H1 (cell line): ENCODE measurements at regions not wholly inside any gene's neighbourhood (a gene's known extent, or its start where the extent isn't known, plus 50 kb on each side); places are given as distances from the start of the nearest gene placed in this dataset.
A peak's percentile ranks its signal among the peaks of the same experiment; 100 is the strongest.

ENCODE experiments used
- CTCF ChIA-PET: fragments of 300-600 bp; sonication (Branson Sonifier 250); formaldehyde crosslinking; loops from one replicate; lab custom pipeline; 2021; ENCODE audit not compliant: partially characterized antibody; lab: Charles Lee
- POLR2A ChIA-PET: fragments of 300-600 bp; sonication (Branson Sonifier 250); formaldehyde crosslinking; loops from one replicate; lab custom pipeline; 2021; ENCODE audit warnings: inconsistent platforms; ENCODE audit not compliant: partially characterized antibody; lab: Charles Lee
- DNase-seq, 2 experiments: peaks; one replicate each; pipeline versions ENCODE4 v3.0.0 to v3.0.0-alpha.2; 2010 to 2022; ENCODE audit warnings: low spot score in 2 of 2, low read depth in 1 of 2, mixed read lengths in 1 of 2
- FAIRE-seq: peaks from 2 replicates; lab custom pipeline; 2011; peaks lifted over from hg19 to GRCh38; lab: Jason Lieb, UNC
- H2AFZ ChIP-seq: 2 replicates; pipeline ENCODE4 v1.8.1; 2012; ENCODE audit warnings: low read length, inconsistent platforms
- H2AK5ac ChIP-seq: 2 replicates; pipeline ENCODE4 v1.6.1; 2013; ENCODE audit warnings: low read depth, low read length
- H2BK120ac ChIP-seq: replicated peaks from 2 replicates; pipeline ENCODE3; 2013; ENCODE audit warnings: low read depth, low read length, inconsistent platforms
- H2BK12ac ChIP-seq: 2 replicates; pipeline ENCODE4 v1.6.1; 2013; ENCODE audit warnings: low read depth, low read length
- H2BK15ac ChIP-seq: 2 replicates; pipeline ENCODE4 v1.6.1; 2013; ENCODE audit warnings: low read length
- H2BK20ac ChIP-seq: 2 replicates; pipeline ENCODE4 v1.6.1; 2013; ENCODE audit warnings: low read length
- H2BK5ac ChIP-seq: 2 replicates; pipeline ENCODE4 v1.6.1; 2013; ENCODE audit warnings: low read depth, low read length
- H3K14ac ChIP-seq: 2 replicates; pipeline ENCODE4 v1.6.1; 2013; ENCODE audit warnings: inconsistent platforms; ENCODE audit not compliant: insufficient read length
- H3K18ac ChIP-seq: 2 replicates; pipeline ENCODE4 v1.6.1; 2013; ENCODE audit warnings: low read length; ENCODE audit errors: extremely low read depth
- H3K23ac ChIP-seq: 2 replicates; pipeline ENCODE4 v1.6.1; 2013; ENCODE audit warnings: inconsistent platforms; ENCODE audit not compliant: insufficient read length
- H3K23me2 ChIP-seq: 2 replicates; pipeline ENCODE4 v1.6.1; 2013; ENCODE audit warnings: low read depth, low read length
- H3K27ac ChIP-seq: 2 replicates; pipeline ENCODE4 v1.6.1; 2011; ENCODE audit warnings: low read depth, low read length, inconsistent platforms
- H3K27me3 ChIP-seq, 4 experiments: replicated peaks in 1 of 4; 1 replicate in 1 of 4; 2 replicates in 3 of 4; pipeline versions ENCODE4 v1.6.1 to v1.8.1; 2011 to 2013; ENCODE audit warnings: low read length in 3 of 4, mild to moderate bottlenecking in 3 of 4, inconsistent platforms in 2 of 4, mixed read lengths in 2 of 4, moderate library complexity in 1 of 4; ENCODE audit not compliant: control insufficient read depth in 3 of 4, insufficient read depth in 3 of 4; ENCODE audit errors: extremely low read depth in 1 of 4
- H3K36me3 ChIP-seq, 4 experiments: 2 replicates each; pipeline versions ENCODE4 v1.6.1 to v1.8.1; 2011 to 2013; ENCODE audit warnings: mild to moderate bottlenecking in 4 of 4, low read length in 3 of 4, moderate library complexity in 2 of 4, control low read depth in 1 of 4, inconsistent platforms in 1 of 4; ENCODE audit not compliant: insufficient read depth in 4 of 4, control insufficient read depth in 2 of 4
- H3K4ac ChIP-seq: replicated peaks from 2 replicates; pipeline ENCODE3; 2013; ENCODE audit warnings: low read length, low read depth, mixed read lengths, inconsistent platforms; ENCODE audit not compliant: insufficient read length
- H3K4me1 ChIP-seq, 4 experiments: replicated peaks in 1 of 4; 1 replicate in 1 of 4; 2 replicates in 3 of 4; pipeline versions ENCODE4 v1.6.1 to v1.8.1; 2011 to 2013; ENCODE audit warnings: low read length in 3 of 4, inconsistent platforms in 2 of 4, mixed read lengths in 1 of 4; ENCODE audit not compliant: insufficient read depth in 4 of 4, control insufficient read depth in 3 of 4
- H3K4me2 ChIP-seq, 2 experiments: 2 replicates each; pipeline versions ENCODE4 v1.6.1 to v1.8.1; 2011 to 2013; ENCODE audit warnings: low read depth in 2 of 2, low read length in 2 of 2, control low read depth in 1 of 2, inconsistent platforms in 1 of 2, mild to moderate bottlenecking in 1 of 2; ENCODE audit not compliant: insufficient read depth in 1 of 2
- H3K4me3 ChIP-seq, 4 experiments: fragments of 200-600, 300-600 bp in 1 of 4; sonication (generic), shearing (Covaris generic), sonication (Bioruptor Twin) in 1 of 4; 2 replicates each; pipeline versions ENCODE4 v1.5.1 to v1.8.1; 2011 to 2016; ENCODE audit warnings: low read length in 4 of 4, low read depth in 3 of 4, control low read depth in 2 of 4, inconsistent platforms in 2 of 4, mild to moderate bottlenecking in 2 of 4, mixed read lengths in 1 of 4, moderate library complexity in 1 of 4; ENCODE audit not compliant: insufficient read depth in 2 of 4; ENCODE audit errors: extremely low read depth in 1 of 4
- H3K56ac ChIP-seq: replicated peaks from 2 replicates; pipeline ENCODE3; 2013; ENCODE audit warnings: low read depth, mild to moderate bottlenecking, mixed read lengths, low read length, inconsistent platforms; ENCODE audit not compliant: insufficient read length
- H3K79me1 ChIP-seq: 2 replicates; pipeline ENCODE4 v1.6.1; 2013; ENCODE audit warnings: low read depth, low read length, control low read depth
- H3K79me2 ChIP-seq, 2 experiments: 2 replicates each; pipeline versions ENCODE4 v1.6.1 to v1.8.1; 2012 to 2013; ENCODE audit warnings: low read length in 2 of 2, mild to moderate bottlenecking in 2 of 2, inconsistent platforms in 1 of 2; ENCODE audit not compliant: insufficient read depth in 2 of 2, control insufficient read depth in 1 of 2
- H3K9ac ChIP-seq, 4 experiments: replicated peaks in 1 of 4; 1 replicate in 1 of 4; 2 replicates in 3 of 4; pipeline versions ENCODE4 v1.6.1 to v1.8.1; 2011 to 2013; ENCODE audit warnings: low read depth in 3 of 4, low read length in 3 of 4, control low read depth in 2 of 4, mild to moderate bottlenecking in 2 of 4, moderate library complexity in 2 of 4, inconsistent platforms in 1 of 4; ENCODE audit errors: extremely low read depth in 1 of 4
- H3K9me3 ChIP-seq, 2 experiments: 2 replicates each; pipeline versions ENCODE4 v1.6.1 to v1.8.1; 2012 to 2013; ENCODE audit warnings: mild to moderate bottlenecking in 2 of 2, moderate library complexity in 2 of 2, control low read depth in 1 of 2, inconsistent platforms in 1 of 2, low read depth in 1 of 2, low read length in 1 of 2, mixed read lengths in 1 of 2; ENCODE audit not compliant: insufficient read depth in 2 of 2
- H4K20me1 ChIP-seq, 2 experiments: replicated peaks in 1 of 2; 2 replicates each; pipeline versions ENCODE3 to v1.8.1; 2011 to 2013; ENCODE audit warnings: inconsistent platforms in 2 of 2, low read length in 2 of 2, mild to moderate bottlenecking in 1 of 2; ENCODE audit not compliant: insufficient read depth in 2 of 2, control insufficient read depth in 1 of 2
- H4K5ac ChIP-seq: 2 replicates; pipeline ENCODE4 v1.6.1; 2013; ENCODE audit warnings: low read length, low read depth, mixed read lengths, inconsistent platforms; ENCODE audit not compliant: insufficient read length
- H4K8ac ChIP-seq: 2 replicates; pipeline ENCODE4 v1.8.0; 2013; ENCODE audit warnings: mild to moderate bottlenecking, moderate library complexity, low read length, inconsistent platforms; ENCODE audit not compliant: insufficient read depth; ENCODE audit errors: extremely low read depth
- H4K91ac ChIP-seq: replicated peaks from 2 replicates; pipeline ENCODE3; 2013; ENCODE audit warnings: low read length, mixed read lengths, inconsistent platforms; ENCODE audit not compliant: insufficient read length
- EZH2 ChIP-seq: fragments of 200-600 bp; sonication (generic); IDR thresholded peaks from 2 replicates; pipeline ENCODE4 v1.7.1; 2012; ENCODE audit warnings: low read depth, mild to moderate bottlenecking, moderate library complexity, low read length, inconsistent platforms; ENCODE audit not compliant: severe bottlenecking
- HDAC6 ChIP-seq: IDR thresholded peaks from one replicate; pipeline ENCODE4 v1.7.1; 2012; ENCODE audit warnings: low read depth, mild to moderate bottlenecking, inconsistent platforms, low read length, moderate library complexity
- JUN ChIP-seq: IDR thresholded peaks from 2 replicates; pipeline ENCODE4 v1.6.1; 2011; ENCODE audit warnings: low read depth, mild to moderate bottlenecking, improper control_type of control experiment, low read length
- KDM5A ChIP-seq: fragments of 200-600 bp; IDR thresholded peaks from 2 replicates; pipeline ENCODE4 v1.7.1; 2012; ENCODE audit warnings: mild to moderate bottlenecking, low read length, inconsistent platforms, mixed read lengths
- MAFK ChIP-seq: IDR thresholded peaks from 2 replicates; pipeline ENCODE4 v1.6.1; 2012; ENCODE audit warnings: low read depth, mild to moderate bottlenecking, improper control_type of control experiment, low read length
- PHF8 ChIP-seq: fragments of 200-600 bp; sonication (generic); conservative IDR thresholded peaks from 2 replicates; pipeline ENCODE4 v1.7.1; 2012; ENCODE audit warnings: low read depth, mild to moderate bottlenecking, inconsistent platforms, low read length, moderate library complexity
- RNF2 ChIP-seq: fragments of 200-900, 300-1000 bp; sonication (generic); IDR thresholded peaks from 2 replicates; pipeline ENCODE4 v1.7.1; 2016; ENCODE audit warnings: borderline replicate concordance, low read depth, mild to moderate bottlenecking, antibody characterized with exemption, low read length; ENCODE audit not compliant: poor library complexity, severe bottlenecking; ENCODE audit errors: missing control alignments
- SAP30 ChIP-seq: fragments of 300-600 bp; sonication (generic); IDR thresholded peaks from 2 replicates; pipeline ENCODE4 v1.7.1; 2012; ENCODE audit warnings: low read length, moderate library complexity, mild to moderate bottlenecking, inconsistent platforms; ENCODE audit not compliant: insufficient read depth, insufficient replicate concordance
- SIX5 ChIP-seq: IDR thresholded peaks from 2 replicates; pipeline ENCODE4 v1.6.1; 2011; ENCODE audit warnings: mild to moderate bottlenecking, low read depth, low read length
- SRF ChIP-seq: IDR thresholded peaks from 2 replicates; pipeline ENCODE4 v1.6.1; 2011; ENCODE audit warnings: mild to moderate bottlenecking, low read depth, low read length, moderate library complexity
- SUZ12 ChIP-seq: fragments of 200-600 bp; sonication (generic); IDR thresholded peaks from 2 replicates; pipeline ENCODE4 v1.6.1; 2012; ENCODE audit warnings: mild to moderate bottlenecking, inconsistent platforms, low read length, moderate library complexity, mixed read lengths
- TAF1 ChIP-seq: IDR thresholded peaks from 2 replicates; pipeline ENCODE4 v1.6.1; 2011; ENCODE audit warnings: mild to moderate bottlenecking, low read depth, low read length
- TBP ChIP-seq: IDR thresholded peaks from 2 replicates; pipeline ENCODE4 v1.6.1; 2011; ENCODE audit warnings: low read depth, low read length, improper control_type of control experiment
- WGBS, 2 experiments: shearing (Covaris generic) in 1 of 2; methylation state at CpG; one replicate each; pipeline versions ENCODE4 v1.1.6 to v1.1.7; 2013 to 2015; ENCODE audit warnings: low lambda C conversion rate in 2 of 2, mixed read lengths in 2 of 2, inconsistent platforms in 1 of 2, low coverage in 1 of 2, missing lambda C conversion rate in 1 of 2; ENCODE audit not compliant: insufficient replicate concordance in 2 of 2, insufficient coverage in 1 of 2, insufficient read length in 1 of 2; ENCODE audit errors: extremely low coverage in 1 of 2, missing lambda C conversion rate in 1 of 2; 5-methylcytosine and 5-hydroxymethylcytosine counted together

- Histone ChIP-seq H3K23ac (no peak overlapping the region), H2AK5ac (peak overlapping the region; percentile 93; the same call in 1 of the 2 replicates), H2BK120ac (peak overlapping the region; percentile 100), H2BK15ac (no peak overlapping the region), H4K8ac (no peak overlapping the region; the same call in 1 of the 2 replicates), H3K27me3 (no peaks in the 10 kb centered on the region), H3K79me2 (no peaks in the 10 kb centered on the region), H3K4me1 (peaks cover 2 to 22% (median 11%) of the 10 kb centered on the region in 4 experiments), H2BK5ac (peak overlapping the region; percentile 98), H3K9me3 (peaks cover 29 to 33% of the 10 kb centered on the region in 2 experiments), H3K4me3 (no peak overlapping the region), H3K18ac (peak overlapping the region; percentile 96), H4K20me1 (no peaks in the 10 kb centered on the region), H3K56ac (no peak overlapping the region), H4K5ac (peak overlapping the region; percentile 99), H3K23me2 (no peaks in the 10 kb centered on the region), H4K91ac (peak overlapping the region; percentile 98), H3K27ac (peak overlapping the region; percentile 75; the same call in 1 of the 2 replicates), H3K4me2 (no peak overlapping the region), H3K36me3 (peaks cover 0 to 22% (median 9%) of the 10 kb centered on the region in 4 experiments; a peak in 3 of 8 replicates), H3K4ac (peak overlapping the region; percentile 94), H2BK20ac (peak overlapping the region; percentile 83; the same call in 1 of the 2 replicates), H3K79me1 (no peaks in the 10 kb centered on the region), H3K14ac (no peak overlapping the region), H2BK12ac (peak overlapping the region; percentile 93; the same call in 1 of the 2 replicates), H3K9ac (no peak overlapping the region), H2AFZ (no peak overlapping the region)
- DNase-seq (no peak), FAIRE-seq (no peak)
- ChIA-PET CTCF (interaction anchor here (0.6 kb wide), 1 partner anchor 15 kb away, joined by 3 read pairs; no protein-coding TSS in a partner anchor), POLR2A (interaction anchor here (0.6 to 1.1 kb wide), 5 partner anchors 17 to 103 kb away, joined by 3 read pairs; no protein-coding TSS in a partner anchor)
- 95% methylated on average over 14 of the region's 28 CpGs; no CpG with 5 or more reads in 1 of the 2 experiments for WGBS, 2 experiments
- TF ChIP-seq TBP (no peak), SAP30 (no peak), SIX5 (no peak), EZH2 (no peak), SRF (no peak), SUZ12 (no peak), MAFK (no peak), PHF8 (no peak), HDAC6 (no peak), TAF1 (no peak), JUN (no peak), KDM5A (no peak), RNF2 (no peak)
Observed at GRCh38 chr5:68920888-68921287, 172.9 kb upstream of the SLC30A5 start.
